Adrenal gland (tissue), 5 donors: ENCODE measurements at regions not wholly inside any gene's neighbourhood (a gene's known extent, or its start where the extent isn't known, plus 50 kb on each side); places are given as distances from the start of the nearest gene placed in this dataset.

Experiments
- CTCF ChIP-seq, 6 experiments: fragments of 450-650 bp in 4 of 6; fragments of 200-600 bp in 2 of 6; sonication (generic) in 1 of 6; IDR thresholded peaks; 1 replicate in 5 of 6; 2 replicates in 1 of 6; pipeline versions ENCODE4 v1.5.1 to v1.8.0; 2016 to 2021; ENCODE audit warnings: antibody characterized with exemption in 6 of 6, mild to moderate bottlenecking in 2 of 6, moderate library complexity in 1 of 6
- POLR2A ChIP-seq, 2 donors: fragments of 450-650 bp; IDR thresholded peaks; one replicate each; pipeline ENCODE4 v1.6.1; 2017; ENCODE audit warnings: antibody characterized with exemption in 2 of 2, mild to moderate bottlenecking in 2 of 2, moderate library complexity in 1 of 2
- donor health status: DM: no; HTN: no; CAD: no.

GRCh38 chr5:3836528-3836927, 240.9 kb downstream of the IRX1 start:
- no peak for TF ChIP-seq CTCF (IDR thresholded peaks at IDR 0.05)
- no peak for TF ChIP-seq POLR2A (IDR thresholded peaks at IDR 0.05)
